Ovary (tissue), 7 donors: ENCODE measurements at regions not wholly inside any gene's neighbourhood (a gene's known extent, or its start where the extent isn't known, plus 50 kb on each side); places are given as distances from the start of the nearest gene placed in this dataset.

Experiments used
- DNase-seq, 5 donors: peaks; one replicate each; pipeline ENCODE4 v3.0.0-alpha.2; 2019 to 2020
- H3K27ac ChIP-seq, 2 donors: fragments of 200-600 bp; one replicate each; pipeline versions ENCODE4 v1.5.1 to v1.8.0; 2019 to 2022
- H3K27me3 ChIP-seq: fragments of 200-600 bp; one replicate; pipeline ENCODE4 v1.8.0; 2022
- H3K36me3 ChIP-seq: fragments of 200-600 bp; sonication (generic); one replicate; pipeline ENCODE4 v1.5.1; 2019
- H3K4me1 ChIP-seq: one replicate; pipeline ENCODE4 v1.8.1; 2013; ENCODE audit warnings: mild to moderate bottlenecking, moderate library complexity; ENCODE audit not compliant: insufficient read depth
- H3K4me3 ChIP-seq: fragments of 200-600 bp; sonication (generic); one replicate; pipeline ENCODE4 v1.5.1; 2017
- H3K9me3 ChIP-seq, 2 donors: fragments of 200-600 bp in 1 of 2; sonication (generic) in 1 of 2; one replicate each; pipeline versions ENCODE4 v1.5.1 to v1.8.1; 2013 to 2019; ENCODE audit warnings: mild to moderate bottlenecking in 1 of 2, moderate library complexity in 1 of 2
- EP300 ChIP-seq: sonication (generic); formaldehyde crosslinking; IDR thresholded peaks from one replicate; pipeline ENCODE4 v1.6.1; 2017; ENCODE audit warnings: antibody characterized with exemption
- POLR2A ChIP-seq: fragments of 450-650 bp; IDR thresholded peaks from one replicate; pipeline ENCODE4 v1.6.1; 2017; ENCODE audit warnings: antibody characterized with exemption, mild to moderate bottlenecking, moderate library complexity
- WGBS, 3 donors: extraction: QIAGEN DNeasy Blood & Tissue Kit in 1 of 3; methylation state at CpG; one replicate each; pipeline versions ENCODE4 v1.1.5 to v1.1.7; 2013 to 2017; 5-methylcytosine and 5-hydroxymethylcytosine counted together
- intact Hi-C, 4 donors: fragments of 100-400 bp; cut with DNase I; formaldehyde crosslinking; loops; one replicate each; pipeline versions ENCODE4 v1.11.0 to v1.15.1; 2022 to 2023
- TF ChIP-seq, protein P1 (sequence below), 3 donors: fragments of 450-650 bp in 2 of 3; fragments of 200-600 bp in 1 of 3; IDR thresholded peaks; one replicate each; pipeline versions ENCODE4 v1.5.1 to v1.8.0; 2016 to 2022; ENCODE audit warnings: antibody characterized with exemption in 3 of 3, mild to moderate bottlenecking in 1 of 3
- donor health status: DM: no; HTN: no; CAD: no; lungs with moderate emphysema.
- donor health status: DM: no; HTN: no; CAD: no.
- donor health status: Bipolar disorder and iron deficiency.
- donor health status: DM: no; HTN: no; CAD: no.
- donor health status: DM: yes; HTN: yes; CAD: no.

DNA sequence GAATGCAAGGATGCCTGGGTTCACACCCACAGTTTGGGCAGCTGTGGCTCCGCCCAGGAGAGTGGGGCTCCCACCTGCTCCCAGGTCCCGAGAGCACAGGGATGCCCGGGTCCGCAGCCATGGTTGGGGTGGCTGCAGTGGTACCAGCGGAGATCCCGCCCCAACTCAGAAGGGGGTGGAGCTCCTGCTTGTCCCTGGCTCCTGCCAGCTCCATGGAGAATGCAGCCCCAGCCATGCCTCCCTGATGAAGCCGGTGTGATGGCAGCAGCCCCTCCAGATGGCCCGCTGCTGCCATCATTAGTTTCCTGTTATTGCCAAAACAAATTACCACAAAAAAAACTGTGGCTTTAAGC lies 113.1 kb upstream of the RUNX3 start:
- H3K27me3 ChIP-seq, result no peaks in the 10 kb centered on the region
- TF ChIP-seq EP300 (no peak), POLR2A (no peak)
- TF ChIP-seq, protein P1, sequence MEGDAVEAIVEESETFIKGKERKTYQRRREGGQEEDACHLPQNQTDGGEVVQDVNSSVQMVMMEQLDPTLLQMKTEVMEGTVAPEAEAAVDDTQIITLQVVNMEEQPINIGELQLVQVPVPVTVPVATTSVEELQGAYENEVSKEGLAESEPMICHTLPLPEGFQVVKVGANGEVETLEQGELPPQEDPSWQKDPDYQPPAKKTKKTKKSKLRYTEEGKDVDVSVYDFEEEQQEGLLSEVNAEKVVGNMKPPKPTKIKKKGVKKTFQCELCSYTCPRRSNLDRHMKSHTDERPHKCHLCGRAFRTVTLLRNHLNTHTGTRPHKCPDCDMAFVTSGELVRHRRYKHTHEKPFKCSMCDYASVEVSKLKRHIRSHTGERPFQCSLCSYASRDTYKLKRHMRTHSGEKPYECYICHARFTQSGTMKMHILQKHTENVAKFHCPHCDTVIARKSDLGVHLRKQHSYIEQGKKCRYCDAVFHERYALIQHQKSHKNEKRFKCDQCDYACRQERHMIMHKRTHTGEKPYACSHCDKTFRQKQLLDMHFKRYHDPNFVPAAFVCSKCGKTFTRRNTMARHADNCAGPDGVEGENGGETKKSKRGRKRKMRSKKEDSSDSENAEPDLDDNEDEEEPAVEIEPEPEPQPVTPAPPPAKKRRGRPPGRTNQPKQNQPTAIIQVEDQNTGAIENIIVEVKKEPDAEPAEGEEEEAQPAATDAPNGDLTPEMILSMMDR (IDR thresholded peaks at IDR 0.05), result no peak
- no peaks in the 10 kb centered on the region for H3K36me3 ChIP-seq
- intact Hi-C loops, result no loop called here
- DNase-seq, result no peak
- no peaks in the 10 kb centered on the region for H3K9me3 ChIP-seq
- H3K27ac ChIP-seq, result no peak overlapping the region
- no peak overlapping the region for H3K4me3 ChIP-seq
- H3K4me1 ChIP-seq, result no peaks in the 10 kb centered on the region
- WGBS, 3 donors, result 76 to 93% (median 79%) methylated on average over 3 to 8 of the region's 8 CpGs

DNA sequence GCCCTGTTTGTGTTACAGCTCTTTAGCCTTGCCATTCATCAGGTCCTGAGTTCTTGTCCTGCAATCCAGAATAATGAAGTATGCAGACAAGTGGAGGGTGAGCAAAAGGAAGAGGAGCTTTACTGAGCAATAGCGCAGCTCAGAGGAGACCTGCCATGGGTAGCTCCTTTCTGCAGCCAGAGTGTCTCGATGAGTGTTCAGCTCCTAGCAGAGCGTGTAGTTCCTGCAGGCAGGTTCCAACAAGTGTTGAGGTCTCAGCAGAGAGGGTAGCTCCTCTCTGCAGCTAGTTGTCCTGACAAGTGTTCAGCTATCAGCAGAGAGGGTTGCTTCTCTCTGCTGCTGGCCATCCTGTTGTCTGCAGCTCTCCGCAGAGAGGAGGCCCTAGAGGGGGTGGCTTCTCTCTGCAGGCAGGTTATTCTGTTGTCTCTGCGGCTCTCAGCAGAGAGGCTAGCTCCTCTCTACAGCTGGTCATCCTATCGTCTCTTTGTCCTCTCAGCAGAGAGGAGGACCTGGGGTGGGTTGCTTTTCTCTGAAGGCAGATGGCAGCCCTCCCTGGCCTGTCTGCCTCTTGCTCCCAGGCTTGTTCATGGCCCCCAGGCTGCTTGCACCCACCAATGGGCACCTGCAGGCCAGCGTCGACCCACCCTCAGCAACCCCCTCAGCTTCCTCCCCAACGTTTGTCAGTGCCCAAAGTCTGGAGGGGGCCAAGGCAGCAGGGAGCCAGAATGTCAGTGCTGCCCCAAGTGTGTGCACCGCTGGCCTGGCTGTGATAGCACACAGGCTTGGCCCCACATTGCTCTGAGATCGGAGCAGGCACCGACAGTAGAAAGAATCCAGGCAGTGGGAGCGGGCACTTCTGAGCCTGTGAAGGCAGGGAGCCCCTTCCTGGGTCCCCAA lies 112.5 kb upstream of the RUNX3 start:
- intact Hi-C loops, result no loop called here
- H3K4me3 ChIP-seq, result no peak overlapping the region
- H3K4me1 ChIP-seq, result no peaks in the 10 kb centered on the region
- H3K27me3 ChIP-seq, result no peaks in the 10 kb centered on the region
- TF ChIP-seq, protein P1 (IDR thresholded peaks at IDR 0.05), result no peak
- TF ChIP-seq POLR2A (no peak), EP300 (no peak)
- H3K9me3 ChIP-seq, result no peaks in the 10 kb centered on the region
- no peak for DNase-seq
- no peak overlapping the region for H3K27ac ChIP-seq
- no peaks in the 10 kb centered on the region for H3K36me3 ChIP-seq
- WGBS, 3 donors, result 44 to 53% (median 45%) methylated on average over 13 of the region's 13 CpGs

GRCh38 chr1:25041916-25042315 lies 111.8 kb upstream of the RUNX3 start:
- Histone ChIP-seq H3K27me3 (no peaks in the 10 kb centered on the region), H3K9me3 (no peaks in the 10 kb centered on the region), H3K27ac (no peak overlapping the region), H3K4me3 (no peak overlapping the region), H3K4me1 (no peaks in the 10 kb centered on the region), H3K36me3 (no peaks in the 10 kb centered on the region)
- no peak for DNase-seq
- WGBS, 3 donors, result 61 to 83% (median 63%) methylated on average over 4 of the region's 4 CpGs
- intact Hi-C loops, result no loop called here
- TF ChIP-seq, protein P1 (IDR thresholded peaks at IDR 0.05), result no peak
- TF ChIP-seq EP300 (no peak), POLR2A (no peak)

- Histone ChIP-seq H3K36me3 (no peaks in the 10 kb centered on the region), H3K27me3 (no peaks in the 10 kb centered on the region), H3K27ac (no peak overlapping the region), H3K4me1 (no peaks in the 10 kb centered on the region), H3K9me3 (no peaks in the 10 kb centered on the region), H3K4me3 (no peak overlapping the region)
- intact Hi-C loops, result no loop called here
- no peak for DNase-seq
- TF ChIP-seq EP300, result no peak
- TF ChIP-seq, protein P1 (IDR thresholded peaks at IDR 0.05), result no peak
- no peak for TF ChIP-seq POLR2A
- WGBS, 3 donors, result 80 to 86% (median 83%) methylated on average over 11 of the region's 11 CpGs
Measured at GRCh38 chr1:25040122-25040685, 110.1 kb upstream of the RUNX3 start.
